ENCODE measurements at regions not wholly inside any gene's neighbourhood (a gene's known extent, or its start where the extent isn't known, plus 50 kb on each side); places are given as distances from the start of the nearest gene placed in this dataset.

- TF ChIP-seq GABPA (IDR thresholded peaks at IDR 0.05; ENCODE audit: low read depth) (no peak), CTCF (IDR thresholded peaks at IDR 0.05; ENCODE audit: insufficient read depth, low read length) (no peak), REST (IDR thresholded peaks at IDR 0.05; ENCODE audit: insufficient replicate concordance, low read depth) (no peak), POLR2AphosphoS5 (IDR thresholded peaks at IDR 0.05; ENCODE audit: low read depth) (no peak), SPI1 (IDR thresholded peaks at IDR 0.05; ENCODE audit: borderline replicate concordance, low read depth) (no peak)
These were observed 167.1 kb downstream of the EFNB1 start for GRCh38 chrX:68995780-68996551.

Measured in HL-60 (cell line).